Vagina (tissue), 2 donors: ENCODE measurements at regions not wholly inside any gene's neighbourhood (a gene's known extent, or its start where the extent isn't known, plus 50 kb on each side); places are given as distances from the start of the nearest gene placed in this dataset.

Source experiments
- CTCF ChIP-seq, 3 experiments: fragments of 450-650 bp in 2 of 3; fragments of 200-600 bp in 1 of 3; sonication (generic) in 1 of 3; IDR thresholded peaks; one replicate each; pipeline ENCODE4 v1.5.1; 2017 to 2019; ENCODE audit warnings: antibody characterized with exemption in 3 of 3, mild to moderate bottlenecking in 2 of 3, moderate library complexity in 2 of 3
- POLR2A ChIP-seq, 2 donors: fragments of 450-650 bp; IDR thresholded peaks; one replicate each; pipeline ENCODE4 v1.6.1; 2017; ENCODE audit warnings: antibody characterized with exemption in 2 of 2, mild to moderate bottlenecking in 2 of 2, moderate library complexity in 2 of 2
- POLR2AphosphoS5 ChIP-seq, 2 donors: sonication (generic); formaldehyde crosslinking; IDR thresholded peaks; one replicate each; pipeline ENCODE4 v1.9.0; 2017; ENCODE audit warnings: antibody characterized with exemption in 2 of 2, mild to moderate bottlenecking in 2 of 2, low read depth in 1 of 2; ENCODE audit not compliant: insufficient read depth in 1 of 2

GRCh38 chrX:120739300-120739699 is 109.4 kb upstream of the C1GALT1C1 start:
- no peak for TF ChIP-seq CTCF (IDR thresholded peaks at IDR 0.05)
- no peak for TF ChIP-seq POLR2A (IDR thresholded peaks at IDR 0.05)
- no peak for TF ChIP-seq POLR2AphosphoS5 (IDR thresholded peaks at IDR 0.05; ENCODE audit: insufficient read depth in 1 of 2, low read depth in 1 of 2)
